Activated T-cell treated with anti-CD3 and anti-CD28 coated beads for 48 hours (primary cell): ENCODE measurements at regions not wholly inside any gene's neighbourhood (a gene's known extent, or its start where the extent isn't known, plus 50 kb on each side); places are given as distances from the start of the nearest gene placed in this dataset.
"Not testable (repeated sequence)": the region's sequence is repeated elsewhere in the genome, so short reads cannot be mapped to it uniquely, and the experiment has no call there.

Experiments
- DNase-seq: peaks from one replicate; pipeline ENCODE4 v3.0.0-alpha.2; 2020; ENCODE audit warnings: low read depth

DNA sequence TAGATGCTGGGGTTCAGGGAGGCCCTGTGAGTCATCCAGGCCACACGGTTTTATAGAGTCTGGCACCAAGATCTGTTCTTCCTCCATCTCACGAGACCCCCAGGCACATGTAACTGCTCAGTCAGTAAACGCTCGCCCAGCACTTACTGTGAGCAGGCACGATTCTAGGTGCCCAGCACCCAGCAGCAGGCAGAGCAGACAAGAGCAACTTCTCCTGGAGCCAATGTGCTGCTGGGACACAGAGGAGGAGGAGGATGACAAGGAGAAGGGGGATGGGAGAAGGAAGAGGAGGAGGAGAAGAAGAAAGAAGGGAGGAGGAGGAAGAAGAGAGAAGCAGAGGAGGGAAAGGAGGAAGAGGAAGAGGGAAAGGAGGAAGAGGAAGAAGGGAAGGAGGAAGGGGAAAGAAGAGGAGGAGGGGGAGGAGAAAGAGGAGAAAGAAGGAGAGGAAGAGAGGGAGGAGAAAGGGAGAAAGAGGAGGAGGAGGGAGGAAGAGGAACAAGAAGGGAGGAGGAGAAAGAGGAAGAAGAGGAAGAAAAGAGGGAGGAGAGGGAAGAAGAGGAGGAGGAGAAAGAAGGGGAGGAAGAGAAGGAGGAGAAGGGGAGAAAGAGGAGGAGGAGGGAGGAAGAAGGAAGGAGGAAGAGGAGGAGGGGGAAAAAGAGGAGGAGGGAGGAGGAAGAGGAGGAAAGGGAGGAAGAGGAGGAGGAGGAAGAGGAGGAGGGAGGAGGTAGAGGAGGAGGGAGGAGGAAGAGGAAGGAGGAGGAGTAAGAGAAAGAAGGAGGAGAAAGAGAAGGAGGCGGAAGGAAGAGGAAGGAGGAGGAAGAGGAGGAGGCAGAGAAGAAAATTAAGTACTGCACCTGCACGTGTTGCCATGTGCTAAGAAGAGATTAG, 77.6 kb upstream of the RTL6 start:
- DNase-seq = no peak

DNA sequence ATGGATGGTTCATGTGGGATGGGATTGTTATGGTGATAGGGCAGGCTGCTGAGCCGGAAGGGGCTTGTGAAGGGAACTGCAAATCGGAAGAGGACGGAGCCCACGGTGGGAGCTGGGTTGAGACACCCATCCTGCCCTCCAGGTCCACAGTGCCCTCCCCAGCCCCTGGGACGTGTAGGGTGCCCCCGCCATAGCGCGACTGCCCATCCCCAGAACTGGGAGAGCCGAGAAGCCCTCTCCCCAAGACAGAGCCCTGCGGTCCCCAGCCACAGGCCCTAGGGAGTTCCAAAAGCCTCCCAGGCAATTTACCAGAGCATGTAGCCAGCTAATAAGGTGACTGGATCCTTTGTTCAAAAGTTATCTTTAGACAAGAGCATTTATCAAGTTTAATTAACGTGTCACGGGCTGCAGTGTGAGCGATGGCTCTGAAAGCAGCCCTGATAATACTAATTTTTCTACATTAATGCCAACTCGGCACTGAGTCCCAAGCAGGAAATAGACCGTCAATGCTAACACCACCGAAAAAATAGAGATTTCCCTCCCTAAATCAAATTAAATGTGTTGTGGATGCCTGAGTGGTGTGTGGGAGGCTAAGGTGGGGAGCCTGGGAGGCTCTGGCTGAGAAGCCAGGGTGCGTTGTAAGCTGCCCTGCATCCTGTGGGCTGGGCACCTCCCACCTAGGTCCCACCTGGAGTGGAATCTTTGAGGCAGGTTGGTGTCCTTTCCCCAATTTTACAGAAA, 76.8 kb upstream of the RTL6 start:
- no peak for DNase-seq

DNA sequence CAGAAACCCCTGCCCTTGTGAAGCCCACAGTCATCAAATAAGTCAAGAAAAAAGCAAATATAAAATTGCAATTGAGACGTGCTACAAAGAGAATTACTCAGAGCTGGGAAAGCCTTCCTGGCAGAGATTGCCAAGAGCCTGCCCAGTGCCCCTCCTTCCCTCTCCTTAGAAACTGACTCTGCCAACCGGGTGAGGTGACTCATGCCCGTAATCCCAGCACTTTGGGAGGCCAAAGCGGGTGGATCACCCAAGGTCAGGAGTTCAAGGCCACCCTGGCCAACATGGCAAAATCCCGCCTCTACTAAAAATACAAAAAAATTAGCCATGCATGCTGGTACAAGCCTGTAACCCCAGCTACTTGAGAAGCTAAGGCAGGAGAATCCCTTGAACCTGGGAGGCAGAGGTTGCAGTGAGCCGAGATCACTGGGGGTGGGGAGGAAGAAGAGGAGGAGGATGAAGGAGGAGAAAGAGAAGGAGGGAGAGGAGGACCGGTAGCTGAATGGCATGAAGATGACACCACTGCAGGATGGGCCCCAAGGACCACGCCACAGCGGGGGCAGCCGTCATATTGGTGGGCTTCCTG, 76.1 kb upstream of the RTL6 start:
- no peak for DNase-seq

DNA sequence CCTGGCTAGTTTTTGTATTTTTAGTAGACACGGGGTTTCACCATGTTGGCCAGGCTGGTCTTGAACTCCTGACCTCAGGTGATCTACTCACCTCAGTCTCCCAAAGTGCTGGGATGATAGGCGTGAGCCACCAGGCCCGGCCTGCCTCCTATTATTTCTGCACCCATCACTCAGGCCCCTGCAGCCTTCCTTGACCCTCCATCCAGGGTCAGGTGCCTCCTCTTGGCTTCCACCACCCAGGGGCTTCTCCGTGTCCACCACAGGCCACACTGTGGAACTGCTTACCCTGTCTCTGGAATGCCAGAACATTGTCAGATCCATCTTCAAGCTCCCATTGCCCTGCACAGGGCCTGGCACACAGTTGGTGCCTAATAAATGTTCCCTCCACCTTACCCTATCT, 75.4 kb upstream of the RTL6 start:
- DNase-seq = no peak

DNA sequence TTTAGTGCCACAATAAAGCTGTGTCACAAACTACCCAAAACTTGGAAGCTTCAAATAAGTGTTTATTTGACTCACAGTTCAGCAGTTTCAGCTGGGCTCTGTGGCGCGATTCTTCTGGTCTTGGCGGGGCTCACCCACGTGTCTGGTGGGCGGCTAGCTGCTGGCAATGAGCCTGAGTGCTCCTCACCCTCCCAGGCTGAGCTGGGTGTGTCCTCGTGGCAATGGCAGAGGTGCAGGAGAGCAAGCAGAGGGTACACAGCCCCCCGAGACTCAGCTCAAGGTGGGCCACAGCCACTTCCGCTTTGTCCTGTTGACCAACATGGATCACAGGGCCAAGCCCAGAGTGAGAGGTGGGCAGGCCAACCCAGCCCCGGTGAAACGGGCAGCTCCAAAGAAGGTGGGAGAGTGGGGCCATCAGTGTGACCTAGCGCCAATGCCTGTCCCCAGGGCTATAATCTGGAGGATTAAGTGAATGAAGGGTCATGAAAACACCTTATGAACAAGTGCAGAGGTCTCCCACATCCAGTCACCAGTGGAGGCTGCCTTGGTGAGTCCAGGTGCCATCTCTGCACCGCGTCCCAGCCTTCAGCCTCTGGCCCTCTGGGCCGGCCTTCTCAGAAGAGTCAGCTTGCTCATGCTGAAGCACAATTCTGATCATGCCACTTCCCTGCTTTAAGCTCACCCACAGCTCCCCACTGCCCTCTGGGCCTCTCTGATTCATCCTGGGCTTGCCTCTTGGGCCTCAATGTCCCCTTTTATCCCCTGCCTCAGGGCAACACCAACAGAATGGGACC, 74.6 kb upstream of the RTL6 start:
- DNase-seq = no peak

DNA sequence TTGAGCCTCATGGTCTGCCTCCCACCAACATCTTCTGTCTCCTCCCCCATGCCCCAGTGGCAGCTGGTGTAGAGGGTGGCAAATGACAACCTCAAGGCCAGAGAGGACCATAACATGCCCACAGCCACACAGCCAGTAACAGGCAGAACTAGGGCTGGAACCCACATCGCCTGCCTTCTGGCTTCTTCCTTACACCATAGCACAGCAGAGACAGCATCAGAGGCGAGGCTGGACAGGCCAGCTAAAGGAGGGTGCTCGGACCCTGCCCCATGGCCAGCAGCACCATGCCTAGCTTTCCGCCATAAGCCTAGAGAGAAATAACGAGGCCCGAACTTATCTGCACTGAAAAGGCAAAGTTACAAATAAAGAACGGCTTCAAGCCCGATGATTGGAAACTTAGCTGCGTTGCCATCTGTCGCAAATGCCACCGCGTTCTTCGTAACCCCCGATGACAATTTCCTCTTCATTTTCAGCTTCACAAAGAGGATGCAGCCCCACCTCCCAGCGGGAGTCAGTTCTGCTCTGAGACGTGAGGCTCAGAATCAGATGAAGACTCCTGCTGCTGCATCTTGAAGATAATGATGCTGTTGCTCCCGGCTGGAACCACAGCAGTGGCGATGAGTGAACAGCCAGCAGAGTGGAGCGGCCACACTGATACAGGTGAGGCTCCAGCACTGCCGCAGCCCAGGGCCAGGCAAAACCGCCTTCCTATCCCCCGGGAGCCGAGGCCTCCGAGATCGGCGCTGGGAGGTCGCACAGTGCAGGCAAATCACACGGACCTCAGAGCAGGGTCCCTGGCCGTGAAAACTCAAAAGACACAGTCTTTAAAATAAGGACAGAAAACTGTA, 73.8 kb upstream of the RTL6 start:
- no peak for DNase-seq

DNA sequence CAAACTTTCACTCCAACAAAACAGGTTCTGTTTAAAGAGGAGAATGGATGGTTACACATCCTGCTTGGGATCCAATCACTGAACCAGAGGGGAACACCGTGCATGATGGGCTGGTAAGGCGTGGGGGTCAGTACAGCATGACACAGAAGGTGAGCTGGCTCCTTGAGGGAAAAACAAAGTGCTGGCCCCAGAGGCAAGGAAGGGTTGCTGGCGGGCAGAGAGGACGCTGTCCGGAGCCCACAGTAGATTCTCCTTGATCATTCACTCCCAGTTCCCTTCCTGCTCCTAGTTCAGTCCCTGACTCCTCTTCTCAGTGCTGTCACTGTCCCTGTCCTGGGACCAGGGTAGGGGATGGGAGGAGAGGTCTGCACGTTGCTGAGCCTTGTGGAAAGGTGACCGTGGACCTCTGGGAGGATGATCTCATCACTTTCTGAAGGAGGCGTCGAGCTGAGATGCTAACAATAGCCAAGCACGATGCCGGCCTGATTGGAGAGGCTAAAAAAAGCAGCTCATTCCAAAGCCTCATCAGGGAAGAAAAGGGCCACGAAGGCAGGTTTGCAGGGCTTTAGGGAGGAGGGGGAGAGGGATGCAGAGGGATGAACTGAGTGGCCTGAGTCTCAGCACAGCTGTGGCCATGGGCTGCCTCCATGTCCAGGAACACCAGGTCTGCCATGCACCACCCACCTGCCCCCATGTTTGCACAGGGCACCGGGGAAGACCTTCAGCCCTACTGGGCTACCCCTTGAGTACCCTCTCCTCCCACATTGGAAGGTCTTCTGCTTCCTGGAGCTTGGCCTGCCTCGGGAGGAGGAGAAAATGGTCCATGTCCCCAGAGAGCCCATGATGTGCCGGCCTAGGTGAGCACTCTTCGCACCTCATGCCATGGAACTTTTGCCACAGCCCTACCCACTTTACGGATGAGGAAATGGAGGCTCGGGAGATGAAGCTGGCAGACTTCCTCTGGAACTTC, 72.7 kb upstream of the RTL6 start:
- no peak for DNase-seq

DNA sequence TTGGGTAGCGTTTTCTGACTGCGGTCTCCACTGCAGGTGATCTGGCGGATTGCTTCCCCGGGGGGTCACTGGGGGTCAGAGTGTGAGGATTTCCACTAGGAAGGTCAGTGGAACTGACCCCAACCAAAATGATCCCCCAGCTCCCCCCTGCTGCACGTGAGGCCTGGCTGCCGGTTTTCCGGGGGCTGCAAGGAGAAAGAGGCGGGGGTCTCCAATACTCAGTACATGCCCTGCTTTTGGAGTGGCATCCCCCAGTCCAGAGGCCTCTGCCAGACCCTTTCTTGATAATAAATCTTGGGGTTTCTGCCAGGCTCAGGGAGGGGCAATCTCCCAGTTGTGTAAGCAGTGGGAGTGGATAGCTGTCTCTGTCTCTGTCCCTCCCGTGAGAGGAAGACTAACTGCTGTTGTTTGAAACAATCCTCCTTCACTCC, 71.5 kb upstream of the RTL6 start:
- DNase-seq = no peak

DNA sequence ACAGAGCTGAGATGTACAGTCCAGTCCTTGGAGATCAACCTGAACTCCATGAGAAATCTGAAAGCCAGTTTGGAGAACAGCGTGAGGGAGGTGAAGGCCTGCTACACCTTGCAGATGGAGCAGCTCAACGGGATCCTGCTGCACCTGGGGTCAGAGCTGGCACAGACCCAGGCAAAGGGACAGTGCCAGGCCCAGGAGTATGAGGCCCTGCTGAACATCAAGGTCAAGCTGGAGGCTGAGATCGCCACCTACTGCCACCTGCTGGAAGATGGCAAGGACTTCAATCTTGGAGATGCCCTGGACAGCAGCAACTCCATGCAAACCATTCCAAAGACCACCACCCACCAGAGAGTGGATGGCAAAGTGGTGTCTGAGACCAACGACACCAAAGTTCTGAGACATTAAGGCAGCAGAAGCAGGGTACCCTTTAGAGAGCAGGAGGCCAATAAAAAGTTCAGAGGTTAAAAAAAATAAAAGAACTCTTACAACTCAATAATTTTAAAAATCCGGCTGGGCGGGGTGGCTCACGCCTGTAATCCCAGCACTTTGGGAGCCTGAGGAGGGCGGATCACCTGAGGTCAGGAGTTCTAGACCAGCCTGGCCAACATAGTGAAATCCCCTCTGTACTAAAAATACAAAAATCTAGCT, 69.9 kb upstream of the RTL6 start:
- DNase-seq = peak; percentile 36

DNA sequence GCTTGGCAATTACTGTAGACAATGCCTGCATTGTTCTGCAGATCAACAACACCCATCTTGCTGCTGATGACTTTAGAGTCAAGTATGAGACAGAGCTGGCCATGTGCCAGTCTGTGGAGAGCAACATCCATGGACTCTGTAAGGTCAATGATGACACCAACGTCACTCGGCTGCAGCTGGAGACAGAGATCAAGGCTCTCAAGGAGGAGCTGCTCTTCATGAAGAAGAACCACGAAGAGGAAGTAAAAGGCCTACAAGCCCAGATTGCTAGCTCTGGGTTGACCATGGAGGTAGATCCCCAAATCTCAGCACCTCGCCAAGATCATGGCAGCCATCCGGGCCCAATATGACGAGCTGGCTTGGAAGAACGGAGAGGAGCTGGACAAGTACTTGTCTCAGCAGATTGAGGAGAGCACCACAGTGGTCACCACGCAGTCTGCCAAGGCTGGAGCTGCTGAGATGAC, 69.4 kb upstream of the RTL6 start:
- not testable (repeated sequence) for DNase-seq

DNA sequence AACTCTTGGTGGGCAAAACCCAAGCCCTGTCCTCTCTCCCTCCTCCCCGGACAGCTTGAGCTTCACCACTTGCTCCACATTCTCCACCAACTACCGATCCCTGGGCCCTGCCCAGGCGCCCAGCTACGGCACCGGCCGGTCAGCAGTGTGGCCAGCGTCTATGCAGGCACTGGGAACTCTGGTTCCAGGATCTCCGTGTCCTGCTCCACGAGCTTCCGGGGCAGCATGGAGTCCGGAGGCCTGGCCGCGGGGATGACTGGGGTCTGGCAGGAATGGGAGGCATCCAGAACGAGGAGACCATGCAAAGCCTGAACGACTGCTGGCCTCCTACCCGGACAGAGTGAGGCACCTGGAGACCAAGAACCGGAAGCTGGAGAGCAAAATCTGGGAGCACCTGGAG, 68.9 kb upstream of the RTL6 start:
- DNase-seq = no peak

DNA sequence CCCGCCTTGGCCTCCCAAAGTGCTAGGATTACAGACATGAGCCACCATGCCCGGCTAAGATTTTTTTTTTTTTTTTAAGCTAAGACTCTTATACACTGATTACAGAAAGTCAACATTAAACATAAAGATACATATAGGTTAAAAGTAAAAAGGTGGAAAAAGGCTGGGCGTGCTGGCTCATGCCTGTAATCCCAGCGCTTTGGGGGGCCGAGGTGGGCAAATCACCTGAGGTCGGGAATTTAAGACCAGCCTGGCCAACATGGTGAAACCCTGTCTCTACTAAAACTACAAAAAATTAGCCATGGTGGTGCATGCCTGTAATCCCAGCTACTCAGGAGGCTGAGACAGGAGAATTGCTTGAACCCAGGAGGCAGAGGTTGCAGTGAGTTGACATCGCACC, 64.6 kb upstream of the RTL6 start:
- not testable (repeated sequence) for DNase-seq

DNA sequence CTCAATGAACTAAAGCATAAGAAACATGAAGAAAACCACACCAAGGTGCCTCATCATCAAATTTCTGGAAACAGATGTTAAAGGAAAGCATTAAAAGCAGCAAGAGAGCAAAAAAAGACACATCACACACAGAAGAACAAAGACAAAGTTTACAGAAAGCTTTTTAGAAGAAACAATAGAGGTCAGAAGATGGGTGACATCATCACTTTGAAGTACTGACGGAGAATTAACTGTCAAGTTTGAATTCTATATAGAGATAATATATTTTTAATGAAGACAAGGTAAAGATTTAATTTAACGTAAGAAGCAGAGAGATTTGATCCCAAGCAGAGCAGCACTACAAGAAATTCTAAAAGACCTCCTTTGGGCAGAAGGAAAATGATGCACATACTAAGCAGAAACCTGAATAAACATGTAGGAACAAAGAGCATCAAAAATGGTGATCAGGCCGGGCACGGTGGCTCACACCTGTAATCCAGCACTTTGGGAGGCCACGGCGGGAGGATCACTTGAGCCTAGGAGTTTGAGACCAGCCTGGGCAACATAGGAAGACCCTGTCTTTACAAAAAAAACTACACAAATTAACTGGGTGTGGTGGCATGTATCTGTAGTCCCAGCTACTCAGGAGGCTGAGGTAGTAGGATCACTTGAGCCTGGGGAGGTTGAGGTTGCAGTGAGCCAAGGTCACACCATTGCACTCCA, 63.3 kb upstream of the RTL6 start:
- no peak for DNase-seq

DNA sequence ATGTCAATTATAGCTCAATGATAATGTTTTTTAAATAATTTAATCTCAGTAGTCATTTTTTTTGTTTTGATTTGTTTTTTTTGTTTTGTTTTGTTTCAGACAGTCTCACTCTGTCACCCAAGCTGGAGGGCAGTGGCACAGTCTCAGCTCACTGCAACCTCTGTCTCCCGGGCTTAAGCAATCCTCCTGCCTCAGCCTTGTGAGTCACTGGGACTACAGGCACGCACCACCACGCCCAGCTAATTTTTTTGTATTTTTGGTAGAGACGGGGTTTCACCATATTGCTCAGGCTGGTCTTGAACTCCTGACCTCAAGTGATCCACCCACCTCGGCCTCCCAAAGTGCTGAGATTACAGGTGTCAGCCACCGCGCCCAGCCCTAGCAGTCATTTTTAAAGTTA, 60.6 kb upstream of the RTL6 start:
- not testable (repeated sequence) for DNase-seq

DNA sequence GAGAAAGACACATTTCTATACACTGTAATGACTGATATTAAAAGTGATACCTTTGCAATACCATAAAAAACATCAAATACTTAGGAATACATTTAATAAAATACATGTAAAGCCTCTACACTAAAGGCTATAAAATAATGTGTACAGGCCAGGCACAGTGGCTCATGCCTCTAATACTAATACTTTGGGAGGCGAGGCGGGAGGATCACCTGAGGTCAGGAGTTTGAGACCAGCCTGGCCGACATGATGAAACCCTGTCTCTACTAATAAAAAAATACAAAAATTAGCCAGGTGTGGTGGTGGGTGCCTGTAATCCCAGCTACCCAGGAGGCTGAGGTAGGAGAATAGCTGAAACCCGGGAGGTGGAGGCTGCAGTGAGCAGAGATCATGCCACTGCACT, 59.8 kb upstream of the RTL6 start:
- DNase-seq = not testable (repeated sequence)

DNA sequence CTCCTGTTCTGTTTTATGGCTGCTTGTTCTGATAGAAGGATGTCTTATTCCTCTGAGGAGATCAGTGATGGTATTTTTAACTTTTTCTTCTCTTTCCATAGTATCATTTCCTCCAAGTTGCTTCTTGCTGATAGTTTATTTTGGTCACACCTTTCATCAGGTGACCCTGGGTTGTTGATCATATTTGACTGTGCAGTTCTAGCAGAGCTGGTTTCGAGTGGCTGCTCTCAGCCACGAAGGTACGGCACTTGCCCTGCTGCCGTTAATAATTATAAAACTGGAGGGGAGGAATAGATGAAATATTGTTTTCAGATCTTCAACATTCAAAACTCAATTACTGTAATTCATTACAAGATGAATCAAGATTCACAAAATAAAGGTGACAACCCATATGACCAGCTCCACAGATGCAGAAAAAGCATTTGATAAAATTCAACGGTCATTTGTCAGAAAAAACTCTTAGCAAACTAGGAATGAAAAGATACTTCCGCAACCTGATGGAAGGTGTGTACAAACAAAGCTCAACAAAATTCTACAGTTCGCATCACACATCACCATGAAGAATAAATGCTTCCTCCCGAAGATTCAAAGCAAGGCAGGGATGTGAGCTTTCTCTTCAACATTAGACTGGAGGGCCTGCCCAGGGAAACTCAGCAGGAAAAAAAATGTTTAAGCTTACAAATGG, 59.2 kb upstream of the RTL6 start:
- DNase-seq = no peak

DNA sequence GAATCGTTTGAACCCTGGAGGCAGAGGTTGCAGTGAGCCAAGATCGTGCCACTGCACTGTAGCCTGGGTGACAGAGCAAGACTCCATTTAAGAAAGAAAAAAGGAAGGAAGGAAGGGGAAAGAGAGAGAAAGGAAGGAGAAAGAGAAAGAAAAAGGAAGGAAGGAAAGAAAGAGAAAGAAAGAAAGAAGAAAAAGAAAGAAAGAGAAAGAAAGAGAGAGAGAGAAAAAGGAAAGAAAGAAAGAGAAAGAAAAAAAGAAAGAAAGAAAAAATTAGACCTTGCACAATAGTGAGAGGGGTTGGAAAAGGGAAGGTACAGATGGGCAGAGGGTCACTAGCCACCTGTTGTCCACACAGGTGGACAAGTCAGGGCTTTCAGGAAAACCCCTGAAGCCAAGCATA, 57.6 kb upstream of the RTL6 start:
- no peak for DNase-seq

DNA sequence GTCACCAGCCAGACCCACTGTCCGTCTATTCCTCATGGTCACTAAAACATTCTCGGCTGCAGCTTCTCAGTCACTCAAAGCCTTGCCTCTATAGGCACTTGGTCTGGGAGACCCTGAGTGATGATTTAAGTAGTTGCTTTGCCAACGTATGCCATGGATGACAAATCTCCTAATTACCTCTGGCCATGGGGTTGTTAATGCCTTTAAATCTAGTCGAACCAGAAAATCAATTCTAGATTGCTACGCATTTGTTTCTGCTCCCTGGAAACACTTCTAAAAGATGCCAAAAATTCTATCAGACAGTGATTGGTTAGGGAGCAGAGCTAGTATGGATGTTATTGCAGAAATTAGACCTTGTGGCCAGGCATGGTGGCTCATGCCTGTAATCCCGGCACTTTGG, 57.0 kb upstream of the RTL6 start:
- no peak for DNase-seq
